ENCODE measurements at regions not wholly inside any gene's neighbourhood (a gene's known extent, or its start where the extent isn't known, plus 50 kb on each side); places are given as distances from the start of the nearest gene placed in this dataset.

DNA sequence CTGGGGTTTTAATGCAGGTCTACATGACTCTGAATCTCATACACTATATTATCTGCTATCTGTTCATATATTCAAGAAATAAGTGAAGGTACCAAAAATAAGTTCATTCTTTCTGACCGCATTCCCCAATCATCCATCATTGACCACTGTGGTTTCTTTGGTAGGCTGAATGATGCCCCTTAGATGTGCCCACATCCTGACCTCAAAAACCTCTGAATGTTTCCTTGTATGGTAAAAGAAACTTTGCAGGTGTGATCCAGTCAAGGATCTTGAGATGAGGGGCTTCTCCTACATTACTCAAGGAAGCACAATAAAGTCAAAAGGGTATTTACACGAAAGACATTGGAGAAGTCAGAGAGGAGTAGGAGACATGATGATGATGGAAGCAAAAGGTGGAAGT is 60.6 kb upstream of the LRRC8B start:
- H3K4me2 ChIP-seq (ENCODE audit: insufficient read depth, insufficient read length, low read length): no peak overlapping the region
- no peaks in the 10 kb centered on the region for H3K4me1 ChIP-seq (ENCODE audit: insufficient read depth, low read length)
- H3K79me1 ChIP-seq (ENCODE audit: insufficient read depth, low read depth, low read length, poor library complexity, severe bottlenecking): no peaks in the 10 kb centered on the region
- no peak overlapping the region for H3K4ac ChIP-seq (ENCODE audit: low read depth, low read length)
- no peaks in the 10 kb centered on the region for H4K20me1 ChIP-seq (ENCODE audit: control insufficient read depth, insufficient read depth, insufficient read length)
- no peak overlapping the region for H4K8ac ChIP-seq (replicated peaks; ENCODE audit: insufficient read length, low read depth, low read length)
- no peak overlapping the region for H2BK120ac ChIP-seq (ENCODE audit: low read depth, low read length, poor library complexity, severe bottlenecking)
- H3K18ac ChIP-seq (ENCODE audit: insufficient read length, low read depth, low read length): no peak overlapping the region
- Mint-ChIP-seq H3K4me3 (no peak overlapping the region), H3K9me3 (no peaks in the 10 kb centered on the region), H3K36me3 (ENCODE audit: insufficient read depth in 1 of 3, low read depth in 3 of 3) (no peaks in the 10 kb centered on the region), H3K4me1 (no peaks in the 10 kb centered on the region), H3K27ac (no peak overlapping the region), H3K27me3 (ENCODE audit: low read depth) (peaks cover 3% of the 10 kb centered on the region; the same call in 1 of the 2 replicates)
- WGBS (ENCODE audit: extremely low coverage, insufficient read length, low lambda C conversion rate): no CpG with 5 or more reads among the region's 2 CpGs
- no peak overlapping the region for H3K27ac ChIP-seq (ENCODE audit: insufficient read length, low read depth, low read length)
- DNase-seq: no peak
- H4K91ac ChIP-seq (ENCODE audit: insufficient read length, low read depth, low read length): no peak overlapping the region
- H2BK20ac ChIP-seq (ENCODE audit: low read depth, low read length, poor library complexity, severe bottlenecking): no peak overlapping the region
- no peak overlapping the region for H3K14ac ChIP-seq (ENCODE audit: insufficient read depth, low read length)
- no peaks in the 10 kb centered on the region for H3K9me3 ChIP-seq (ENCODE audit: control insufficient read depth, low read depth, low read length)
- TF ChIP-seq, protein P1, sequence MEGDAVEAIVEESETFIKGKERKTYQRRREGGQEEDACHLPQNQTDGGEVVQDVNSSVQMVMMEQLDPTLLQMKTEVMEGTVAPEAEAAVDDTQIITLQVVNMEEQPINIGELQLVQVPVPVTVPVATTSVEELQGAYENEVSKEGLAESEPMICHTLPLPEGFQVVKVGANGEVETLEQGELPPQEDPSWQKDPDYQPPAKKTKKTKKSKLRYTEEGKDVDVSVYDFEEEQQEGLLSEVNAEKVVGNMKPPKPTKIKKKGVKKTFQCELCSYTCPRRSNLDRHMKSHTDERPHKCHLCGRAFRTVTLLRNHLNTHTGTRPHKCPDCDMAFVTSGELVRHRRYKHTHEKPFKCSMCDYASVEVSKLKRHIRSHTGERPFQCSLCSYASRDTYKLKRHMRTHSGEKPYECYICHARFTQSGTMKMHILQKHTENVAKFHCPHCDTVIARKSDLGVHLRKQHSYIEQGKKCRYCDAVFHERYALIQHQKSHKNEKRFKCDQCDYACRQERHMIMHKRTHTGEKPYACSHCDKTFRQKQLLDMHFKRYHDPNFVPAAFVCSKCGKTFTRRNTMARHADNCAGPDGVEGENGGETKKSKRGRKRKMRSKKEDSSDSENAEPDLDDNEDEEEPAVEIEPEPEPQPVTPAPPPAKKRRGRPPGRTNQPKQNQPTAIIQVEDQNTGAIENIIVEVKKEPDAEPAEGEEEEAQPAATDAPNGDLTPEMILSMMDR (conservative IDR thresholded peaks at IDR 0.05): no peak
- H3K79me2 ChIP-seq (ENCODE audit: insufficient read depth, low read length): no peaks in the 10 kb centered on the region
- no peak overlapping the region for H3T11ph ChIP-seq (ENCODE audit: low read length)
- H2BK15ac ChIP-seq (ENCODE audit: low read depth, low read length): no peak overlapping the region
- no peak overlapping the region for H2BK12ac ChIP-seq (ENCODE audit: insufficient read length, low read depth, low read length)
- no peak overlapping the region for H3K56ac ChIP-seq (ENCODE audit: insufficient read length, low read depth, low read length)
- H2AFZ ChIP-seq (ENCODE audit: low read length): no peak overlapping the region
- no peak overlapping the region for H3K23ac ChIP-seq (ENCODE audit: insufficient read length, low read depth, low read length)
- H2BK5ac ChIP-seq (ENCODE audit: insufficient read length, low read length): no peak overlapping the region
- no peak overlapping the region for H4K5ac ChIP-seq (ENCODE audit: insufficient read length, low read depth, low read length)
- H3K27me3 ChIP-seq (ENCODE audit: insufficient read depth, low read length): no peaks in the 10 kb centered on the region
- no peaks in the 10 kb centered on the region for H3K23me2 ChIP-seq (ENCODE audit: insufficient read length, low read depth, low read length, poor library complexity, severe bottlenecking)
- H3K9ac ChIP-seq (ENCODE audit: extremely low read depth, insufficient read length, low read length): no peak overlapping the region
- no peak overlapping the region for H2AK5ac ChIP-seq (ENCODE audit: insufficient read length, low read length)

Data from H9 (cell line).